ENCODE measurements at regions not wholly inside any gene's neighbourhood (a gene's known extent, or its start where the extent isn't known, plus 50 kb on each side); places are given as distances from the start of the nearest gene placed in this dataset.

DNA sequence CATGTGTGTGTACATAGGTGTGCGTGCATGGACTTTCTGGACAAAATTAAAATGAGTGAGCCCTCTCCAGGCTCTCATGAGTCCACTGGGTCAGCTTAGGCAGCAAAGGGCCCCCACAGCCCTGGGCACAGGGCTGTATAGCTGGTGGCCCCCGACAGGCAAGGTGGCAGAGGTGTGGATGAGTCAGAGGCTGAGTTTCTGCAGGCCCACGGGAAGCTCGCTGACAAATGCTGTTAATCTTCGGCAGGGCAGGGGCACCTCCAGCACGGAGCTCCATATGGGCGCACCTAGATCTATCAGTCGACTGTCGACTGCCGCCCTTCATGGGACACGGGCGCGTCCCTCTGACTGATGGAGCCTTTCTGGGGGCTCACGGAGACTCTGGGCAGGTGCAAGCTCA lies 181.1 kb downstream of the URI1 start:
- TF ChIP-seq POLR2A (conservative IDR thresholded peaks at IDR 0.05) (no peak), NR2C1 (IDR thresholded peaks at IDR 0.05) (no peak), NR2C1 (tag; IDR thresholded peaks at IDR 0.05) (no peak), RCOR1 (IDR thresholded peaks at IDR 0.05; ENCODE audit: borderline replicate concordance in 1 of 2, low read depth in 2 of 2, low read length in 2 of 2) (no peak), ZNF253 (CRISPR knock-in tag; conservative IDR thresholded peaks at IDR 0.05) (no peak), CREM (IDR thresholded peaks at IDR 0.05; ENCODE audit: low read depth) (no peak), CREB1 (IDR thresholded peaks at IDR 0.05) (no peak), CREB1 (CRISPR knock-in tag; IDR thresholded peaks at IDR 0.05) (no peak)
- TF ChIP-seq, protein P1, sequence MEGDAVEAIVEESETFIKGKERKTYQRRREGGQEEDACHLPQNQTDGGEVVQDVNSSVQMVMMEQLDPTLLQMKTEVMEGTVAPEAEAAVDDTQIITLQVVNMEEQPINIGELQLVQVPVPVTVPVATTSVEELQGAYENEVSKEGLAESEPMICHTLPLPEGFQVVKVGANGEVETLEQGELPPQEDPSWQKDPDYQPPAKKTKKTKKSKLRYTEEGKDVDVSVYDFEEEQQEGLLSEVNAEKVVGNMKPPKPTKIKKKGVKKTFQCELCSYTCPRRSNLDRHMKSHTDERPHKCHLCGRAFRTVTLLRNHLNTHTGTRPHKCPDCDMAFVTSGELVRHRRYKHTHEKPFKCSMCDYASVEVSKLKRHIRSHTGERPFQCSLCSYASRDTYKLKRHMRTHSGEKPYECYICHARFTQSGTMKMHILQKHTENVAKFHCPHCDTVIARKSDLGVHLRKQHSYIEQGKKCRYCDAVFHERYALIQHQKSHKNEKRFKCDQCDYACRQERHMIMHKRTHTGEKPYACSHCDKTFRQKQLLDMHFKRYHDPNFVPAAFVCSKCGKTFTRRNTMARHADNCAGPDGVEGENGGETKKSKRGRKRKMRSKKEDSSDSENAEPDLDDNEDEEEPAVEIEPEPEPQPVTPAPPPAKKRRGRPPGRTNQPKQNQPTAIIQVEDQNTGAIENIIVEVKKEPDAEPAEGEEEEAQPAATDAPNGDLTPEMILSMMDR (IDR thresholded peaks at IDR 0.05 in 2 of 3, conservative IDR thresholded peaks at IDR 0.05 in 1 of 3; ENCODE audit: insufficient read depth in 2 of 3, low read depth in 1 of 3, low read length in 3 of 3), result no peak

All from K562 (cell line).